GM18519 (cell line): ENCODE measurements at regions not wholly inside any gene's neighbourhood (a gene's known extent, or its start where the extent isn't known, plus 50 kb on each side); places are given as distances from the start of the nearest gene placed in this dataset.
"Not testable (repeated sequence)": the region's sequence is repeated elsewhere in the genome, so short reads cannot be mapped to it uniquely, and the experiment has no call there.

ENCODE experiments used
- ATAC-seq: cut with Tn5 transposase; IDR thresholded peaks from one replicate; pipeline ENCODE4 v1.9.1; 2021; ENCODE audit warnings: mild to moderate bottlenecking, moderate library complexity; ENCODE audit not compliant: unreplicated experiment, low FRiP score

DNA sequence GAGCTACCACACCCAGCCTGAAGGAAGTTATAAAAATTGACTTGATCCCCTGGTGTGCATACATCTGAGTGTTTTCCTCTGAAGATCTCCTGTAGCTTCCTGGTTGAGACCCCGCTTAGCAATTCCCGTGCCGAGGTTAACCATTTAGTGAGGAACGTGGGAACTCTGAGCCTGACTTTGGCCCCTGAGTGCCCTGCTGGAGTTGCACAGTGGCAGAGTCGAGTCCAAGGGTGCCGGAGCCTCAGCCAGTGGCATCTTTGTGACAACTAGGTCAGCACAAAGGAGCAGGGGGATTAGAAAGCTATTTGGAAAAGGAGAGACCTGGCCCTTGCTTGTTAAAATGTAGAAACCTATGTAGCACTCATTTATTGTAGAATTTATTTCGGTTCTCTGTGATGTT, 561.2 kb upstream of the SALL3 start:
- no peak for ATAC-seq

GRCh38 chr18:78419171-78419570, 560.4 kb upstream of the SALL3 start:
- ATAC-seq = no peak

GRCh38 chr18:78420116-78420515, 559.5 kb upstream of the SALL3 start:
- ATAC-seq = no peak

DNA sequence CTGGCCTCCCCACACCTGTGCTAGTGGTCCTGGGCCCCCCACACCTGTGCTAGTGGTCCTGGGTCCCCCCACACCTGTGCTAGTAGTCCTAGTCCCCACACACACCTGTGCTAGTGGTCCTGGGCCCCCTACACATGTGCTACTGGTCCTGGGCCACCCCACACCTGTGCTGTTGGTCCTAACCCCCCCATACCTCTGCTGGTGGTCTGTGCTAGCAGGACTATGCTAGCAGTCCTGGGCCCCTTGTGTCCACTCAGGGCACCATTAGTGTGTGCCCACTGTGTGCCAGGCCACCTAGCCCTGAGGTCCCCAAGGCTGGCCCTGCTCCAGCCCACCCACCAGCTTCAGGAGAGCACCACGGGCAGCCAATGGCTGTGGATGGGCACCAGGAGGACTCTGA, 558.2 kb upstream of the SALL3 start:
- no peak for ATAC-seq

- ATAC-seq = no peak
Observed at GRCh38 chr18:78422336-78422735, 557.3 kb upstream of the SALL3 start.

GRCh38 chr18:78423811-78424210, 555.8 kb upstream of the SALL3 start:
- no peak for ATAC-seq

GRCh38 chr18:78424403-78425018, 555.1 kb upstream of the SALL3 start:
- ATAC-seq = no peak

DNA sequence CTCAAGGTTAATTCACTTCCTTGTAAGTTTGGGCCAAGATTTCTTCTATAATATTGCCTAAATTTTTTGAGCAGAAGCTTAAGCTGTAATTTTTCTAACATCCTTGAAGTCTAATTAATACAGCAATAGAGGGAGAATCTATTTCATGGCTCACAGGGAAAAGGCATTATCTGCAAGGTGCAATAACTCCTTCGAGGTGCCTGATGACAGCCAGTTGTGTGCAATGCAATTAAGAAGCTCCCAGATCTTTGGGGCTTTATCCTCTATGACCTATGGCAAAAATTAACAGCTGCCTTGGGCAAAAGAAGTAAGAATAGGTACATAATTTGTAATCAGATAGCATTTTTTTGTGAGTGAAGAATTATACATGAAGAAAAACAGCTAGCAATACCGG, 554.6 kb upstream of the SALL3 start:
- ATAC-seq = no peak

GRCh38 chr18:78427081-78427480, 552.5 kb upstream of the SALL3 start:
- ATAC-seq = no peak

DNA sequence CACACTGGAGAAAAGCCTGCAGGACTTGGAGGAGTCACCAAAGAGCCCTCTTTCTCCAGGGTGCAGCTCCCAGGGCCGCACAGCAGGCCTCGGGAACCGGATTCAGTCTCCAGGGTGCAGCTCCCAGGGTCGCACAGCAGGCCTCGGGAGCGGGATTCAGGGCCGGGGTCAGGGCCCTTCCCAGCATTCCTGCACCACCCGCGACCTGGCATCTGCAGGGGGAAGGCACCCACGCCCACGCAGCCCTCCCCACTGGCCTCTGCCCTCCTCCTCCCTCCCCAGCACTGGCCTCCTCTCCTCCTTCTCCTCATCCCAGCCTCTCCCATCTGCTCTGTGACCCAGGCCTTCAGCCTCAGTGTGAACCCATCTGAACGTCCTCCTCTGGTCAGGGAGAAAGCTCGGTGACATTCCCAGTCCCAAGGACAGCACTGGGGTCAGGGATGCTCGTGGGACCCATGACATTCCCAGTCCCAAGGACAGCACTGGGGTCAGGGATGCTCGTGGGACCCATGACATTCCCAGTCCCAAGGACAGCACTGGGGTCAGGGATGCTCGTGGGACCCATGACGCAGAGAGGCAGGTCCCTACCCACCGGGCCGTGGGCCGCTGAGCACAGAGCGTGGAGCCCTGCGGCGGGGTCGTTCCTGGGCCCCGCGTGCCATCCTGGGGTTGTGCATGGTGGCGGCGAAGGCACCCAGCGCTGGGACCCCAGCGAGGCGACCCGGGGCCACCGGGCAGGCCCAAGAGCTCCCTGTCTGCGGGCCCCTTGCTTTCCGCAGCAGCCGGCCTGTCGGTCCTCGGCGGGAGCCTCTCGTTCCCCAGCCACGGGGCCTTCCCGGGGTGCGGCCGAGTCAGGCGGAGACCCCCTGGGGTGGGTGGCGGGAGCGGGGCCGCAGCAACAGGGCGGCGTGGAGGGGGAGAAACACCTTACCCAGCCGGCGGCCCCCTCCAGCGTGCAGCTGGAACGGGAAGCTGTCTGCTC, 550.2 kb upstream of the SALL3 start:
- no peak for ATAC-seq

- no peak for ATAC-seq
Observed at GRCh38 chr18:78430131-78430758, 549.4 kb upstream of the SALL3 start.

DNA sequence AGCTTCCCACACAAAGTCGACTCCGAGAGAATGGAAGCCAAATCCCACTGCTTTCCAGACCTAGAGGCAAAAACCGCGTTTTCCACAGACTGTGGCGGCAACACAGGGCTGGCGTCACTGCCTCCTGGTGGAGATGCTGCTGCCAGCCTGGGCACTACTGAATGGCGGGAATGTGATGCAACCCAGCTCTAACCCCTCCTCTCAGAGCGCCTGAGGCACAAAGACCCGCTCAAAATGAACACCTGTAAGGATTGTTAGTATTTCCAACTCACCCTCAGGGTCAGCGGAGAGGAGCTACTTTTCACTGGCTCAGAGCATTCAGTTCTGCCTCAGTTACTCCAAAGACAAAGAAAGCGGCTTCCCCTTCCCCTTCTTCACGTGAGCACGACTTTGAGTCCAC, 548.0 kb upstream of the SALL3 start:
- ATAC-seq = no peak

GRCh38 chr18:78433562-78433961, 546.1 kb upstream of the SALL3 start:
- ATAC-seq = no peak

- no peak for ATAC-seq
Observed at GRCh38 chr18:78436110-78436509, 543.5 kb upstream of the SALL3 start.

- not testable (repeated sequence) for ATAC-seq
Observed at GRCh38 chr18:78438235-78438634, 541.4 kb upstream of the SALL3 start.

DNA sequence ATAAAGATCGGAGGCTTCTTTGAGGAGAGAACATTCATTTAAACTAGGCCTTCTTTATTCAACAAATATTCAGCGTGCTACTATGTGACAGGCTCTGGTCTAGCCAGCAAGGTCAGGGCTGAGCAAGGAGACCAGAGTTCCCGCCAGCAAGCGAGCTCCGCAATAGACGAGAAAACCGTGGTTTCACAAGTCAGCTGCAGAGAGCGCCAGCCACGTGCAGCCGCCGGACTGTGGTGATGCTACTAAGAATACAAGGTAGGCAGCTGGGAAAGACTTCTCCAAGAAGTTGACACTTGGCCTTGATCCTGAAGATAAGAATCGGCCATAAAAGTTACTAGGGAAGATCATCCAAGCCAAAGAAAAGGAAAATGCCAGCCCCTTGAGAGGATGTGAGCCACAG, 533.7 kb upstream of the SALL3 start:
- ATAC-seq = no peak

DNA sequence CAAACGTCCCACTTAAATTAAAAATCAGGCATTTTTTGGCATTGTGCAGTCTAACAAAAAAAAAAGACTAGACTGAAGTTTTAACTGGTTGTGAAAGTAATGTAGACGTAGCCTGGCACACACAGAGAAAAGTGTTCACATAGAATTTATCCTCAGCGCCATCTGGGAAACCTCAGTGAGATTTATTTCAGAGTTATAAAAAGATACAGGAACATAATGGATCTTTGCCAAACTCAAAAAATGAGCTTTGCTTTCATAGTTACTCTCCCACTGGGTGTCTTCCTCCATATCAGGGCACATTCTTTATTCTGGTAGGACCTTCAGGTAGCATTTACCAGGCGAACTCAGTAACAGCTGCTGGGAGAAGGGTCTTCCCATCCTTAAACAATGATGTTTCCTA, 532.4 kb upstream of the SALL3 start:
- ATAC-seq = no peak

GRCh38 chr18:78448106-78448505, 531.5 kb upstream of the SALL3 start:
- no peak for ATAC-seq

DNA sequence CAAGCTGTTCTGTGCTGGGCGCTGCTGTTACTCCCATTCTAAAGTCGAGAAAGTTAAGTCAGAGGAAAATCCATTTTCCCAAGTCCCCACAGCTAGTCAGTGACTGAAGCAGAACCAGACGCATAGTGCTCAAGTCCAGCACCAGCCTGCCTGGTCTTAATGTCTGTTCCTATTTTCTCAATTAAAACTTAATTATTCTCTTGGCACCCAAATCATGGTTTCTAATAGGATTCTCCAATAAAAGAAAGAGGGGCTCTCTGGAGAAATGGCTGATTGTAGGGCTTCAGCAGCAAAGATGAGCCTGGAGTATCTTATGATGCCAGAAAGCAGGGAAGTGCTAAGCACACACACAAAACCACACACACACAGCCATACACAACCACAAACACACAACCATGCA, 531.0 kb upstream of the SALL3 start:
- no peak for ATAC-seq

- ATAC-seq = no peak
Observed at GRCh38 chr18:78454221-78454620, 525.4 kb upstream of the SALL3 start.

DNA sequence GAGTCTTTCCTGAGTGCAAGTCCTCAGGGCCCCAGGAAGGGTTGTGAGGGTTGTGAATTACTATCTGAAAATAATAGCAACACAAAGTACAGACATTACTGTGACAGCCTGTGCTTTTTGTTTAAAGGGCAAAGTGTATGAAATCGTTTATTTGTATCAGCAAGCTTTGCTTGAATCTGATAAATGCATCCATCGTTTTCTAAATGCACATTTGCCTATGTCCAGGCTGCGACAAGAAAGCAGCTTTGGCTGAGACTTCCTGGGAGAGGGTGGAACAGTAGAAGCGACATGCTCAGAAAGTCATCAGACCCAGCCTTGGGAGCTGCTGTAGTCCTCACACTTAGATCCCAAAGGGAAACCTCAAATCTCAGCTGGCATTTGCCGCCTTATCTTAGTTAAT, 524.2 kb upstream of the SALL3 start:
- ATAC-seq = no peak
